WTC11 (cell line): ENCODE measurements at regions not wholly inside any gene's neighbourhood (a gene's known extent, or its start where the extent isn't known, plus 50 kb on each side); places are given as distances from the start of the nearest gene placed in this dataset.

ENCODE experiments used
- ATF2 ChIP-seq: sonication (generic); formaldehyde crosslinking; IDR thresholded peaks from 2 replicates; pipeline ENCODE4 v1.8.1; 2022; ENCODE audit warnings: low read depth, missing genetic modification reagents, borderline replicate concordance
- CREB1 ChIP-seq: sonication (generic); formaldehyde crosslinking; IDR thresholded peaks from 2 replicates; pipeline ENCODE4 v1.8.0; 2023; ENCODE audit warnings: mild to moderate bottlenecking, missing genetic modification reagents
- IRF2 ChIP-seq: sonication (generic); formaldehyde crosslinking; IDR thresholded peaks from 2 replicates; pipeline ENCODE4 v1.8.0; 2022; ENCODE audit warnings: low read depth, missing genetic modification reagents, borderline replicate concordance
- ZNF317 ChIP-seq: sonication (generic); formaldehyde crosslinking; IDR thresholded peaks from 2 replicates; pipeline ENCODE4 v1.8.1; 2023; ENCODE audit warnings: low read depth, mild to moderate bottlenecking, moderate library complexity, missing genetic modification reagents, borderline replicate concordance
- TF ChIP-seq, protein P1 (sequence below): fragments of 200-600 bp; IDR thresholded peaks from 2 replicates; pipeline ENCODE4 v1.8.0; 2022; ENCODE audit warnings: antibody characterized with exemption

- TF ChIP-seq ATF2 (no peak), CREB1 (CRISPR knock-in tag) (no peak), IRF2 (no peak), ZNF317 (CRISPR knock-in tag) (no peak)
- TF ChIP-seq, protein P1, sequence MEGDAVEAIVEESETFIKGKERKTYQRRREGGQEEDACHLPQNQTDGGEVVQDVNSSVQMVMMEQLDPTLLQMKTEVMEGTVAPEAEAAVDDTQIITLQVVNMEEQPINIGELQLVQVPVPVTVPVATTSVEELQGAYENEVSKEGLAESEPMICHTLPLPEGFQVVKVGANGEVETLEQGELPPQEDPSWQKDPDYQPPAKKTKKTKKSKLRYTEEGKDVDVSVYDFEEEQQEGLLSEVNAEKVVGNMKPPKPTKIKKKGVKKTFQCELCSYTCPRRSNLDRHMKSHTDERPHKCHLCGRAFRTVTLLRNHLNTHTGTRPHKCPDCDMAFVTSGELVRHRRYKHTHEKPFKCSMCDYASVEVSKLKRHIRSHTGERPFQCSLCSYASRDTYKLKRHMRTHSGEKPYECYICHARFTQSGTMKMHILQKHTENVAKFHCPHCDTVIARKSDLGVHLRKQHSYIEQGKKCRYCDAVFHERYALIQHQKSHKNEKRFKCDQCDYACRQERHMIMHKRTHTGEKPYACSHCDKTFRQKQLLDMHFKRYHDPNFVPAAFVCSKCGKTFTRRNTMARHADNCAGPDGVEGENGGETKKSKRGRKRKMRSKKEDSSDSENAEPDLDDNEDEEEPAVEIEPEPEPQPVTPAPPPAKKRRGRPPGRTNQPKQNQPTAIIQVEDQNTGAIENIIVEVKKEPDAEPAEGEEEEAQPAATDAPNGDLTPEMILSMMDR = no peak
Measured at GRCh38 chr6:87829622-87830121, 127.6 kb upstream of the AKIRIN2 start.
